ENCODE measurements at regions not wholly inside any gene's neighbourhood (a gene's known extent, or its start where the extent isn't known, plus 50 kb on each side); places are given as distances from the start of the nearest gene placed in this dataset.

- no peak for TF ChIP-seq CTCF (IDR thresholded peaks at IDR 0.05; ENCODE audit: borderline replicate concordance, extremely low read depth, low read length, poor library complexity, severe bottlenecking)
- no peak for TF ChIP-seq EZH2 (IDR thresholded peaks at IDR 0.05; ENCODE audit: borderline replicate concordance, low read depth, low read length, severe bottlenecking)
- H3K4me3 ChIP-seq (ENCODE audit: low read depth in 1 of 2, low read length in 2 of 2), result no peak overlapping the region
- no peaks in the 10 kb centered on the region for H3K79me2 ChIP-seq (ENCODE audit: insufficient read depth, low read length)
- no peak overlapping the region for H3K27ac ChIP-seq (ENCODE audit: low read length)
- ATAC-seq (ENCODE audit: insufficient read depth, low read depth) (no peak), DNase-seq (no peak)
- no peaks in the 10 kb centered on the region for H4K20me1 ChIP-seq (ENCODE audit: insufficient read depth, low read length)
- H3K9ac ChIP-seq (ENCODE audit: low read depth, low read length), result no peak overlapping the region
- H3K4me1 ChIP-seq (ENCODE audit: insufficient read depth, low read length), result peaks cover 19% of the 10 kb centered on the region
- H2AFZ ChIP-seq (ENCODE audit: low read depth, low read length), result no peak overlapping the region
- no peak overlapping the region for H3K4me2 ChIP-seq (ENCODE audit: insufficient read depth, low read length)
- H3K27me3 ChIP-seq (ENCODE audit: insufficient read depth, low read length, poor library complexity), result no peaks in the 10 kb centered on the region
- no peaks in the 10 kb centered on the region for H3K36me3 ChIP-seq (ENCODE audit: insufficient read depth, low read length)
- no peaks in the 10 kb centered on the region for H3K9me3 ChIP-seq (ENCODE audit: insufficient read depth, low read length, severe bottlenecking)
Measured at GRCh38 chr5:68377733-68378132, 162.2 kb downstream of the PIK3R1 start.

GRCh38 chr5:68378204-68378820 lies 162.8 kb downstream of the PIK3R1 start:
- ATAC-seq (ENCODE audit: insufficient read depth, low read depth), result peak; percentile 94
- no peak overlapping the region for H3K4me3 ChIP-seq (ENCODE audit: low read depth in 1 of 2, low read length in 2 of 2)
- no peak overlapping the region for H3K4me2 ChIP-seq (ENCODE audit: insufficient read depth, low read length)

GRCh38 chr5:68379275-68380036 lies 163.9 kb downstream of the PIK3R1 start:
- H3K9me3 ChIP-seq (ENCODE audit: insufficient read depth, low read length, severe bottlenecking), result no peaks in the 10 kb centered on the region
- no peak for DNase-seq
- TF ChIP-seq CTCF (IDR thresholded peaks at IDR 0.05; ENCODE audit: borderline replicate concordance, extremely low read depth, low read length, poor library complexity, severe bottlenecking), result no peak
- no peak for TF ChIP-seq EZH2 (IDR thresholded peaks at IDR 0.05; ENCODE audit: borderline replicate concordance, low read depth, low read length, severe bottlenecking)
- peaks cover 19% of the 10 kb centered on the region for H3K4me1 ChIP-seq (ENCODE audit: insufficient read depth, low read length)
- no peaks in the 10 kb centered on the region for H3K79me2 ChIP-seq (ENCODE audit: insufficient read depth, low read length)
- no peak overlapping the region for H3K27ac ChIP-seq (ENCODE audit: low read length)
- H3K4me2 ChIP-seq (ENCODE audit: insufficient read depth, low read length), result no peak overlapping the region
- no peaks in the 10 kb centered on the region for H3K36me3 ChIP-seq (ENCODE audit: insufficient read depth, low read length)
- H3K9ac ChIP-seq (ENCODE audit: low read depth, low read length), result no peak overlapping the region
- no peak overlapping the region for H3K4me3 ChIP-seq (ENCODE audit: low read depth in 1 of 2, low read length in 2 of 2)
- ATAC-seq (ENCODE audit: insufficient read depth, low read depth), result no peak
- no peak overlapping the region for H2AFZ ChIP-seq (ENCODE audit: low read depth, low read length)
- H4K20me1 ChIP-seq (ENCODE audit: insufficient read depth, low read length), result no peaks in the 10 kb centered on the region
- H3K27me3 ChIP-seq (ENCODE audit: insufficient read depth, low read length, poor library complexity), result no peaks in the 10 kb centered on the region

More at GRCh38 chr5:68378204-68378820, 162.8 kb downstream of the PIK3R1 start:
- H3K36me3 ChIP-seq (ENCODE audit: insufficient read depth, low read length), result no peaks in the 10 kb centered on the region
- peak; percentile 62 for DNase-seq
- no peak overlapping the region for H3K27ac ChIP-seq (ENCODE audit: low read length)
- no peaks in the 10 kb centered on the region for H4K20me1 ChIP-seq (ENCODE audit: insufficient read depth, low read length)
- no peaks in the 10 kb centered on the region for H3K79me2 ChIP-seq (ENCODE audit: insufficient read depth, low read length)
- no peak overlapping the region for H3K9ac ChIP-seq (ENCODE audit: low read depth, low read length)
- H2AFZ ChIP-seq (ENCODE audit: low read depth, low read length), result no peak overlapping the region
- no peaks in the 10 kb centered on the region for H3K27me3 ChIP-seq (ENCODE audit: insufficient read depth, low read length, poor library complexity)
- H3K4me1 ChIP-seq (ENCODE audit: insufficient read depth, low read length), result peaks cover 19% of the 10 kb centered on the region
- H3K9me3 ChIP-seq (ENCODE audit: insufficient read depth, low read length, severe bottlenecking), result no peaks in the 10 kb centered on the region
- TF ChIP-seq CTCF (IDR thresholded peaks at IDR 0.05; ENCODE audit: borderline replicate concordance, extremely low read depth, low read length, poor library complexity, severe bottlenecking) (no peak), EZH2 (IDR thresholded peaks at IDR 0.05; ENCODE audit: borderline replicate concordance, low read depth, low read length, severe bottlenecking) (no peak)

All from DND-41 (cell line).